ENCODE measurements at regions not wholly inside any gene's neighbourhood (a gene's known extent, or its start where the extent isn't known, plus 50 kb on each side); places are given as distances from the start of the nearest gene placed in this dataset.

GRCh38 chr3:105130911-105131310, 235.8 kb upstream of the ALCAM start:
- Histone ChIP-seq H3K18ac (ENCODE audit: extremely low read depth, low read length) (no peak overlapping the region), H3K27ac (ENCODE audit: low read depth, low read length) (no peak overlapping the region), H3K79me1 (ENCODE audit: low read depth, low read length) (no peaks in the 10 kb centered on the region), H3K23me2 (ENCODE audit: low read depth, low read length) (no peaks in the 10 kb centered on the region), H2AK5ac (ENCODE audit: low read depth, low read length) (no peak overlapping the region), H2BK15ac (ENCODE audit: low read length) (no peak overlapping the region), H3K79me2 (ENCODE audit: control insufficient read depth in 1 of 2, insufficient read depth in 2 of 2, low read length in 2 of 2) (no peaks in the 10 kb centered on the region), H2BK5ac (ENCODE audit: low read depth, low read length) (no peak overlapping the region), H4K8ac (ENCODE audit: extremely low read depth, insufficient read depth, low read length) (no peak overlapping the region), H4K91ac (replicated peaks; ENCODE audit: insufficient read length, low read length) (no peak overlapping the region), H4K5ac (ENCODE audit: insufficient read length, low read depth, low read length) (no peak overlapping the region), H3K4me2 (ENCODE audit: insufficient read depth in 1 of 2, low read depth in 2 of 2, low read length in 2 of 2) (no peak overlapping the region), H3K4me1 (replicated peaks in 1 of 4; ENCODE audit: control insufficient read depth in 3 of 4, insufficient read depth in 4 of 4, low read length in 3 of 4) (no peaks in the 10 kb centered on the region), H3K56ac (replicated peaks; ENCODE audit: insufficient read length, low read depth, low read length) (no peak overlapping the region), H2BK20ac (ENCODE audit: low read length) (no peak overlapping the region), H3K9me3 (ENCODE audit: insufficient read depth in 2 of 2, low read depth in 1 of 2, low read length in 1 of 2) (peaks cover 0 to 7% of the 10 kb centered on the region in 2 experiments; a peak in 1 of 4 replicates), H3K27me3 (replicated peaks in 1 of 4; ENCODE audit: control insufficient read depth in 3 of 4, extremely low read depth in 1 of 4, insufficient read depth in 3 of 4, low read length in 3 of 4) (no peaks in the 10 kb centered on the region), H3K4me3 (ENCODE audit: extremely low read depth in 1 of 4, insufficient read depth in 2 of 4, low read depth in 3 of 4, low read length in 4 of 4) (no peak overlapping the region), H3K4ac (replicated peaks; ENCODE audit: insufficient read length, low read depth, low read length) (no peak overlapping the region), H4K20me1 (replicated peaks in 1 of 2; ENCODE audit: control insufficient read depth in 1 of 2, insufficient read depth in 2 of 2, low read length in 2 of 2) (no peaks in the 10 kb centered on the region), H2BK120ac (replicated peaks; ENCODE audit: low read depth, low read length) (no peak overlapping the region), H3K9ac (replicated peaks in 1 of 4; ENCODE audit: extremely low read depth in 1 of 4, low read depth in 3 of 4, low read length in 3 of 4) (no peak overlapping the region), H3K14ac (ENCODE audit: insufficient read length) (no peak overlapping the region), H3K36me3 (ENCODE audit: control insufficient read depth in 2 of 4, insufficient read depth in 4 of 4, low read length in 3 of 4) (no peaks in the 10 kb centered on the region; a peak in 1 of 8 replicates), H2BK12ac (ENCODE audit: low read depth, low read length) (no peak overlapping the region), H3K23ac (ENCODE audit: insufficient read length) (no peak overlapping the region), H2AFZ (ENCODE audit: low read length) (no peak overlapping the region)
- FAIRE-seq (no peak), DNase-seq (ENCODE audit: low read depth in 1 of 2, low spot score in 2 of 2) (no peak)
- POLR2A ChIA-PET (ENCODE audit: partially characterized antibody), result no interaction called here
- CTCF ChIA-PET (ENCODE audit: partially characterized antibody), result no interaction called here
- 89% methylated on average over 3 of the region's 3 CpGs; no CpG with 5 or more reads in 1 of the 2 experiments for WGBS, 2 experiments (ENCODE audit: extremely low coverage in 1 of 2, insufficient coverage in 1 of 2, insufficient read length in 1 of 2, insufficient replicate concordance in 2 of 2, low coverage in 1 of 2, low lambda C conversion rate in 2 of 2, missing lambda C conversion rate in 1 of 2)
- TF ChIP-seq SP2 (IDR thresholded peaks at IDR 0.05; ENCODE audit: low read length) (no peak), BCL11A (IDR thresholded peaks at IDR 0.05; ENCODE audit: low read depth in 2 of 2, low read length in 2 of 2) (no peak), BACH1 (IDR thresholded peaks at IDR 0.05; ENCODE audit: low read length) (no peak), NANOG (IDR thresholded peaks at IDR 0.05; ENCODE audit: insufficient read depth, low read depth, low read length, poor library complexity, severe bottlenecking) (no peak), POLR2A (IDR thresholded peaks at IDR 0.05; ENCODE audit: control extremely low read depth in 1 of 2, low read depth in 2 of 2, low read length in 2 of 2) (no peak), RNF2 (IDR thresholded peaks at IDR 0.05; ENCODE audit: borderline replicate concordance, low read depth, low read length, missing control alignments, poor library complexity, severe bottlenecking) (no peak), CHD2 (IDR thresholded peaks at IDR 0.05; ENCODE audit: low read length) (no peak), JUND (IDR thresholded peaks at IDR 0.05; ENCODE audit: low read length) (no peak), MAX (IDR thresholded peaks at IDR 0.05) (no peak), CBX8 (IDR thresholded peaks at IDR 0.05; ENCODE audit: borderline replicate concordance, low read depth, low read length) (no peak), SP1 (IDR thresholded peaks at IDR 0.05; ENCODE audit: low read depth, low read length) (no peak), TEAD4 (IDR thresholded peaks at IDR 0.05; ENCODE audit: low read depth, low read length) (no peak), SUZ12 (IDR thresholded peaks at IDR 0.05; ENCODE audit: low read length) (no peak), RXRA (IDR thresholded peaks at IDR 0.05; ENCODE audit: insufficient read depth, low read depth, low read length) (no peak)
- TF ChIP-seq, protein P1, sequence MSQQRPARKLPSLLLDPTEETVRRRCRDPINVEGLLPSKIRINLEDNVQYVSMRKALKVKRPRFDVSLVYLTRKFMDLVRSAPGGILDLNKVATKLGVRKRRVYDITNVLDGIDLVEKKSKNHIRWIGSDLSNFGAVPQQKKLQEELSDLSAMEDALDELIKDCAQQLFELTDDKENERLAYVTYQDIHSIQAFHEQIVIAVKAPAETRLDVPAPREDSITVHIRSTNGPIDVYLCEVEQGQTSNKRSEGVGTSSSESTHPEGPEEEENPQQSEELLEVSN (IDR thresholded peaks at IDR 0.05), result no peak
